ENCODE measurements at regions not wholly inside any gene's neighbourhood (a gene's known extent, or its start where the extent isn't known, plus 50 kb on each side); places are given as distances from the start of the nearest gene placed in this dataset.

DNA sequence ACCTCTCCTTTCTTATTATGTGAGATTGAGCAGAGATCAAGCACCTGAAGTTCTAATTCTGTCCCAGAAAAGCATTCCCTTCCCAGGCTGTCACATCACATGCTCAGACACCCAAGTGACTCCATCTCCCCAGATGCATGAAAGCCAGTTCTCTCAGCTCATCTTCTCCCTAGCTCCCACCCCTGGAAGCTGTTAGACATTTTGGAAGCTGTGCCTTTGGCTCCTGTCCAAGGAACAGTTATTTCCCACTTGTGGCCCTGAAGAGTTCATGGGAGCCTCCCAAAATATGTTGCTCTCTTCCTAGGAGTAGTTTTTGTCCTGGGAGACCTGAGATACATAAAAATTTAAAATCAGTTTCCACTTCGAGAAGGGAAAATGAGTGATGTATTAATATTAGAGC lies 161.4 kb upstream of the GAS1 start:
- H3K4me2 ChIP-seq (ENCODE audit: low read length), result no peak overlapping the region
- no peak overlapping the region for H3K4me3 ChIP-seq (ENCODE audit: low read length)
- no peaks in the 10 kb centered on the region for H4K20me1 ChIP-seq (ENCODE audit: insufficient read depth, low read length)
- no peak overlapping the region for H3K27ac ChIP-seq (ENCODE audit: low read length)
- H3K9me3 ChIP-seq (ENCODE audit: insufficient read depth, low read length), result no peaks in the 10 kb centered on the region
- no peaks in the 10 kb centered on the region for H3K36me3 ChIP-seq (replicated peaks; ENCODE audit: low read depth, low read length)
- no peak overlapping the region for H3K9ac ChIP-seq (ENCODE audit: low read length)
- H3K4me1 ChIP-seq (ENCODE audit: low read length), result no peaks in the 10 kb centered on the region
- H3K27me3 ChIP-seq (ENCODE audit: low read depth, low read length), result no peaks in the 10 kb centered on the region
- no peak for TF ChIP-seq EZH2phosphoT487 (IDR thresholded peaks at IDR 0.05; ENCODE audit: low read depth)
- TF ChIP-seq, protein P1, sequence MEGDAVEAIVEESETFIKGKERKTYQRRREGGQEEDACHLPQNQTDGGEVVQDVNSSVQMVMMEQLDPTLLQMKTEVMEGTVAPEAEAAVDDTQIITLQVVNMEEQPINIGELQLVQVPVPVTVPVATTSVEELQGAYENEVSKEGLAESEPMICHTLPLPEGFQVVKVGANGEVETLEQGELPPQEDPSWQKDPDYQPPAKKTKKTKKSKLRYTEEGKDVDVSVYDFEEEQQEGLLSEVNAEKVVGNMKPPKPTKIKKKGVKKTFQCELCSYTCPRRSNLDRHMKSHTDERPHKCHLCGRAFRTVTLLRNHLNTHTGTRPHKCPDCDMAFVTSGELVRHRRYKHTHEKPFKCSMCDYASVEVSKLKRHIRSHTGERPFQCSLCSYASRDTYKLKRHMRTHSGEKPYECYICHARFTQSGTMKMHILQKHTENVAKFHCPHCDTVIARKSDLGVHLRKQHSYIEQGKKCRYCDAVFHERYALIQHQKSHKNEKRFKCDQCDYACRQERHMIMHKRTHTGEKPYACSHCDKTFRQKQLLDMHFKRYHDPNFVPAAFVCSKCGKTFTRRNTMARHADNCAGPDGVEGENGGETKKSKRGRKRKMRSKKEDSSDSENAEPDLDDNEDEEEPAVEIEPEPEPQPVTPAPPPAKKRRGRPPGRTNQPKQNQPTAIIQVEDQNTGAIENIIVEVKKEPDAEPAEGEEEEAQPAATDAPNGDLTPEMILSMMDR (IDR thresholded peaks at IDR 0.05; ENCODE audit: low read depth, low read length), result no peak
- no peaks in the 10 kb centered on the region for H3K79me2 ChIP-seq (ENCODE audit: low read length)
- H2AFZ ChIP-seq (ENCODE audit: low read depth, low read length), result no peak overlapping the region

DNA sequence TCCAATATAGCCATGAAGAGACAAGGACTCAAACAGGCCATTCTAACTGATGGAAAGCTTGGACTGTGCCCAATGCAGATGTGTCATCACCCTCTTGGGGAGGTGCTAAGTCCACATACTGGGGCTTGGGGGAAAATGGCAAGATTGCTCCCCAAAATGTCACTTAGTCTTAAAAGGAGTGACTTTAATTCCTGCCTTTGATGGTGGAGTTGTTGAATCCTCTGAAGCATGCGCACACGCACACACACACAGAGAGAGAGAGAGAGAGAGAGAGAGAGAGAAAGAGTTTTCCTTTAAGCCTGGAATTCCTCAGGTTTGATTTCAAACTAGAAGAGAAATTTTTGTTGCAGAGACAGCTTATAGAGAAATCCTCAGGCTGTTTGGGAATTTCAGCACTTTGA lies 161.9 kb upstream of the GAS1 start:
- H3K4me2 ChIP-seq (ENCODE audit: low read length), result no peak overlapping the region
- H3K79me2 ChIP-seq (ENCODE audit: low read length), result no peaks in the 10 kb centered on the region
- no peak overlapping the region for H3K4me3 ChIP-seq (ENCODE audit: low read length)
- H2AFZ ChIP-seq (ENCODE audit: low read depth, low read length), result no peak overlapping the region
- H3K36me3 ChIP-seq (replicated peaks; ENCODE audit: low read depth, low read length), result no peaks in the 10 kb centered on the region
- TF ChIP-seq, protein P1 (IDR thresholded peaks at IDR 0.05; ENCODE audit: low read depth, low read length), result no peak
- no peak for TF ChIP-seq EZH2phosphoT487 (IDR thresholded peaks at IDR 0.05; ENCODE audit: low read depth)
- no peaks in the 10 kb centered on the region for H3K27me3 ChIP-seq (ENCODE audit: low read depth, low read length)
- no peak overlapping the region for H3K9ac ChIP-seq (ENCODE audit: low read length)
- H3K4me1 ChIP-seq (ENCODE audit: low read length), result no peaks in the 10 kb centered on the region
- H3K27ac ChIP-seq (ENCODE audit: low read length), result no peak overlapping the region
- H3K9me3 ChIP-seq (ENCODE audit: insufficient read depth, low read length), result no peaks in the 10 kb centered on the region
- no peaks in the 10 kb centered on the region for H4K20me1 ChIP-seq (ENCODE audit: insufficient read depth, low read length)

DNA sequence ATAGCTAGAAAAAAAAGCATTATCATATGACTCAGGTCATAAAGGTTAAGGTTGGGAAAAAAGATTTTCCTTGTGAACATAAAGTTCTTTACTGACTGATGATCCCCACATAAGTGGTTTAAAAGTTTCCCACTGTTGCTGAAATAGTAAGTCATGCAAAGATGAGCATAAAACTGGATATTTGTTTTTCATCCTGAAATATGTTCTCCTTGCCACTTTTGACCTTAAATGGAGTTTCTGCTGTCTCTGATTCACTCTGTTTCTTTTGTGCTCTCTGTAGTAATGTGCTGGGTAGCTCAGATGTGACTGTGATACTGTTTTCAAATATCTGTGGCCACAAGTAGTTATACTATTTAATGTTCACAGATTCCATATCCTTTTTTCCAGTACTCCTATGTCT lies 162.5 kb upstream of the GAS1 start:
- TF ChIP-seq, protein P1 (IDR thresholded peaks at IDR 0.05; ENCODE audit: low read depth, low read length), result no peak
- TF ChIP-seq EZH2phosphoT487 (IDR thresholded peaks at IDR 0.05; ENCODE audit: low read depth), result no peak
- Histone ChIP-seq H3K36me3 (replicated peaks; ENCODE audit: low read depth, low read length) (no peaks in the 10 kb centered on the region), H3K4me2 (ENCODE audit: low read length) (no peak overlapping the region), H3K79me2 (ENCODE audit: low read length) (no peaks in the 10 kb centered on the region), H3K9me3 (ENCODE audit: insufficient read depth, low read length) (no peaks in the 10 kb centered on the region), H3K27ac (ENCODE audit: low read length) (no peak overlapping the region), H3K4me3 (ENCODE audit: low read length) (no peak overlapping the region), H3K9ac (ENCODE audit: low read length) (no peak overlapping the region), H4K20me1 (ENCODE audit: insufficient read depth, low read length) (no peaks in the 10 kb centered on the region), H3K27me3 (ENCODE audit: low read depth, low read length) (no peaks in the 10 kb centered on the region), H3K4me1 (ENCODE audit: low read length) (no peaks in the 10 kb centered on the region), H2AFZ (ENCODE audit: low read depth, low read length) (no peak overlapping the region)

DNA sequence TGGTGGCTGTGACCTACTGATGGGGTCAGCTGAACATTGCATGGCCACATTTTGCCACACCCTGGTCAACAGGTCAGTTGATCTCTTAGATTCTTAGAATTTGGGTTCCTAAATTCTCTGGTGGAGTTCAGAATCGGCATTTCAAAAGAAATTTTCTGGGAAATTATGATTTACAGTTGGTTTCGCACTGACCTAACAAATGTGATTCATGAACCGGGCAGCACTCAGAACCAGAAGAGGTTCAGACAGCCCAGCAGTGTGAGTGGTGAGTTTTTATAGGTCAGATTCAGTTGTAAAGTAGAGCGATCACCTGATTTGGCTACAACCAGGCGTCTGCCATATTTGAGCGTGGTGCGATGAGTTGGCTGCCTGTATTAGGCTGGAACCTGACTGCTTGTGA lies 163.7 kb upstream of the GAS1 start:
- no peak overlapping the region for H2AFZ ChIP-seq (ENCODE audit: low read depth, low read length)

More for the DNA sequence above, 163.7 kb upstream of the GAS1 start:
- no peaks in the 10 kb centered on the region for H3K36me3 ChIP-seq (replicated peaks; ENCODE audit: low read depth, low read length)
- H3K27me3 ChIP-seq (ENCODE audit: low read depth, low read length), result no peaks in the 10 kb centered on the region
- TF ChIP-seq, protein P1 (IDR thresholded peaks at IDR 0.05; ENCODE audit: low read depth, low read length), result no peak
- no peak for TF ChIP-seq EZH2phosphoT487 (IDR thresholded peaks at IDR 0.05; ENCODE audit: low read depth)
- H3K4me3 ChIP-seq (ENCODE audit: low read length), result no peak overlapping the region
- H3K4me2 ChIP-seq (ENCODE audit: low read length), result no peak overlapping the region
- no peak overlapping the region for H3K9ac ChIP-seq (ENCODE audit: low read length)
- H4K20me1 ChIP-seq (ENCODE audit: insufficient read depth, low read length), result no peaks in the 10 kb centered on the region
- no peak overlapping the region for H3K27ac ChIP-seq (ENCODE audit: low read length)
- H3K79me2 ChIP-seq (ENCODE audit: low read length), result no peaks in the 10 kb centered on the region
- no peaks in the 10 kb centered on the region for H3K9me3 ChIP-seq (ENCODE audit: insufficient read depth, low read length)
- H3K4me1 ChIP-seq (ENCODE audit: low read length), result no peaks in the 10 kb centered on the region
